ENCODE measurements at regions not wholly inside any gene's neighbourhood (a gene's known extent, or its start where the extent isn't known, plus 50 kb on each side); places are given as distances from the start of the nearest gene placed in this dataset.

DNA sequence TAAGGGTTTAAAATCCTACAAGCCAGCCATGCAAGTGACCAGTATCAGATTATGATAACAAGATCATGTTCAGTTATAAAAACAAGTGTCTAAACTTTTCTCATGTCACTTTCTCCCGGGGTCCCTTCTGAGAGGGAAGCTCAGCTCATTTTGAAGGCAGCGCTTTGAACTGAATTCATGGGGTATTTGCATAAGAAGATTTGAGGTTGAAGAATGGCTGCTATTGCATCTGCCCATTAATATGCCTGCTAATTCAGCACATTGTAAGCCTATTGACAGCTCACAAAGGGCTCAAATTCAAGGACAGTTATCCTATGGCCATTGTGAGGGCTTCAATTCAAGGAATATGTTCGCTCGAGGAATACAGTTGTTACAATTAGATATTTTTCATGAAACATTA lies 290.2 kb upstream of the IRX3 start:
- DNase-seq (ENCODE audit: low spot score) = no peak

DNA sequence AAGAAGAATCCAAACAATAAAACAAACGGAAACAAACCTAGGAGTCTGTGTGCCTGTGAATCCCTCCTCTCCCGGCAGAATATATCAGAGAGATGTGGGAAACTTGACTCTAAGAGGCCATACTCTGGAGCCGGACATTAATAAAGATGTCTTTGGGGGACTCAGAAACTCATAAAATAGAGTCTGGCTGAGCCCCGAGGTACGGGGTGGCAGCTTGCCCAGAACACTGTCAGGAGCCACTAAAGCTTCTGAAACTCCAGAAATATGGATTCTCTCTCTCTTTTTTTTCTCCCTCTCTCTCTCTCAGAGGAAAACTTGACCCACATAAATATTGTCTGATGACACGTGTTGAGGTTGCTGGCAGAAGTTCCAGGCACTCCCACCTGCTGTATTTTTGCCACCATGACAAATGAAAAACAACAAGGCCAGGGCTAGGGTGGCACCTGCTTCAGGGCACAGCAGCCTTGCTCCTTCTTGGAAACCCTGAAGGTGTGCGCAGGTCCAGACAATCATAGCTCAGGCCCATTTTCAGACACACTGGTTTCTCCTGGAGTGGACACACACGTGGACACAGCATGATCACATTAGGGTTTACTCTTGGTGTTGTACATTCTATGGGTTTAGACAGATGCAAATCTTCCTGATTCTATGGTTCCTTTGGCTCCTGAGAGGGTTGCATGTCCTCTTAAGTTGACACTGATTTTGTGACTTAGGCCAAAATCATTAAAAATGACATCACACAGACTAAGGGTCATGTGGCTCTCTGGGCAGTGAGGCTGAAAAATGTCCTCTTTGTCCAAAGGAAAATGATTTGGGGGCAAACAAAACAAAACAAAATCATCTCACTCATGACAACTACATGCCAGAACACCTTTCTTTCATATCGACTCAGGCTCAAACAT lies 282.6 kb upstream of the IRX3 start:
- DNase-seq (ENCODE audit: low spot score) = no peak

DNA sequence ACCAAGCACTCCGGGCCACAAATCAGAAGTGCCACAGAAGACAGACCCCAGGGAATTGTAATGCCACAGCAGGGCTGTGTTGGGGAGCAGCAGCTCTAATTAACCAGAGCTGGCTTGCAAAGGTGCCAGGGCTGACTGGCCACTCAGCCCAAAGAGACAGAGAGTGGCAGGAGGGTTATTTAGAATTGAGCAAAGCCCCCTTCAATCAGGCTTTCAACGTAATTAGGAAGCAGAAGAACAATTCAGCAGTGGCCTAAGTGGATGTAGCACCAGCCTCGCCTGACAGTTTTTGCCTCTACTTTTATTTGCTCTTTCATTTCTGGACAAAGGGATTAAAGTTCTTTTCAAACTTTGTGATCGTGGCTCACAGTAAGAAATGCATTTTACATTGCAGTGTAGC lies 278.3 kb upstream of the IRX3 start:
- no peak for DNase-seq (ENCODE audit: low spot score)

DNA sequence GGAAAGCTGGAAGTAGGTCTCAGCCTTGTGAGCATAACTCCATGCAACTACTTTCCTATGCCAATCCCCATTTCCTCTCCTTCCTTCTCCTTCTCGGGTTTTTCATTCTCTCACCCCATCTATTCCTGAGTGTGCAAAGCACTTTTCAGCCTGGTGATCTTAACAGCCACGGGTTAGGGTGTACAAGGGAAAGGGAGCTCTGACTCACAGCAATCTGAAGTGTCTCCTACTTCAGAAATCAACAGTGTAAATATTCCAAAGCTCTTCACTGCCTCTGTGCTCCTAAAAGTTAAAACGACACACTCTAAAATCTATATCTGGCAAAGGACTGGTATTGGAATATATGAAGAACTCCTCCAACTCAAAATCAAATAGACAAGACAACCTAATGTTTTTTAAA lies 268.0 kb upstream of the IRX3 start:
- DNase-seq (ENCODE audit: low spot score) = no peak

DNA sequence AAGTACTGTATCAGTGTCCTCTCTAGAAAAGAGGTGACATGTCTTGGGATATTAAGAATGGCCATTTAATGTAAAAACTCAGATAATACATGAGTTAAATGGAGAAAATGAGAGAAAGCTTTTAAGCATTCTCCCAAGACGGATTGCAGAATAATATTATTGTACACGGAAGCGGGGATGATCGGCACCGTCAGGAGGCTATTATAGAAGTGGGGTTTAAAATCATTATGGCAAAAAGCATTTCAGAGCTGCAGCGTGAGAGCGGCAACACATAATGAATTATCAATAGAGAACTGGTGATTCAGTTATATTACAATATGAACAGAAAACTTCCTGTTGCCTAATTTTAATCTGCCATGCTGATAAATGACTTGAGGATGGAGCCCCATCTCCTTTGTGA lies 261.7 kb upstream of the IRX3 start:
- no peak for DNase-seq (ENCODE audit: low spot score)

DNA sequence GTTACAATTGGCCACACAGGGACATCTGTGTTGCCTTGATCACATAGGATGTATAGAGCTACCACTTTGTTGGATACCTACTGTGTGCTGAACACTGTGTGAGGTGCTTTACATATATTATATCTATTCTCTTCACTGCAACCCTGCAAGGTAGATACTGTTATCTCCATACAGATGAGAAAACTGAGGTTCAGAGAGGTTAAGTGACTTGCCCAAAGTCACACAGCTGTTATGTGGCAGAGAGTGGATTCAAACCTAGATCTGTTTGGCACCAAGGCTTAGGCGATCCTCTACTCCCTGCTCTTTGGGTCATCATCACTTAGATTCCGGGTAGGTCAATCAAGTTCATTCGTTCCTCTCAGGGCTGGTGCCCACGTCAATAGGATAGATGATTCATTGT lies 260.5 kb upstream of the IRX3 start:
- no peak for DNase-seq (ENCODE audit: low spot score)

DNA sequence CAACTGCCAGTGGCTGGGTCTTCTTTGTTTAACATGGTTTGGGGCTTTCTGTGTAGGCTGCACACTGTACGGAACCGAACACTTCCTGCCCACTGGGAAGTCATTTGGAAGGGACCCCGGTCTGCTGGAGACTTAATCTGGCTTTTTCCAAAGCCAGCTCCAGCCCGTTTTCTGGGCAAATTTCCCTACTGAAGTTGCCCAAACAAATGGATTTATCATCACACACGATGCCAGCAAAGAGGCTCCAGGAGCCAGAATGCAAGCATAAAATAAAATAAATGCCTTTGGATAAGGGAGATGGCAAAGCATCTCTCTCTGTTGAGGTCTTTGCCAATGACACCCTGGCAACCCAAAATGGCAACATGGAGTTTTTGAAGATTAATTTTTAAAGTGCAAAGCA lies 259.9 kb upstream of the IRX3 start:
- no peak for DNase-seq (ENCODE audit: low spot score)

DNA sequence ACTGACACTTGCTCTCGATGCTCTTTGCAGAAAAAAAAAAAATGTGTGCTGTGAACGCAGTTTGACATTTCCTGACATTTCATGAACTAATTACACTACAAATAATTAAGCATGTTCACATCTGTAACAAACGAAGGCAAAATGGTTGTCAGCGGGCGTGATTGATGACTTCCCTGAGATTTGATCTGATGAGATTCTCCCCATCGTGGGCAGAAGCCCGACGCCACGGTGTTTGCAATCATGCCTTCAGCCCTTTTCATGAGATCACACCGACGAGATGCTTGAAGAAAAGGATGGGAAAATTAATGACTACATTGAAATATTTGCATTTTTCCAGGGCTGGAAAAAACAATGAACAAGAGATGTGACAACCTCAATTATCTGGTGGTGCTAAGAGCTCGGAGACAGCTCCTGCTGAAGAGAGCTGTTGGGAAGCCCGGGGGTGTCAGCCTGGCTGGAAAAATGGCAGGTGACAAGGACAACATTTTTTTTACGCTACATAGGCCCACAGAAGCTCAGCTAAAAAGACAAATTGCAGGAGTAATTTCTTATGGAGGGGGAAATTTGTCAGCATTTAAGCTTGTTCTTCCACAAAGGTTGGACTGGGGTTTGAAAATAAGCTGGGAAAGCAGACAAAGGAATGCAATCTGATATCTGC lies 259.4 kb upstream of the IRX3 start:
- DNase-seq (ENCODE audit: low spot score) = no peak

DNA sequence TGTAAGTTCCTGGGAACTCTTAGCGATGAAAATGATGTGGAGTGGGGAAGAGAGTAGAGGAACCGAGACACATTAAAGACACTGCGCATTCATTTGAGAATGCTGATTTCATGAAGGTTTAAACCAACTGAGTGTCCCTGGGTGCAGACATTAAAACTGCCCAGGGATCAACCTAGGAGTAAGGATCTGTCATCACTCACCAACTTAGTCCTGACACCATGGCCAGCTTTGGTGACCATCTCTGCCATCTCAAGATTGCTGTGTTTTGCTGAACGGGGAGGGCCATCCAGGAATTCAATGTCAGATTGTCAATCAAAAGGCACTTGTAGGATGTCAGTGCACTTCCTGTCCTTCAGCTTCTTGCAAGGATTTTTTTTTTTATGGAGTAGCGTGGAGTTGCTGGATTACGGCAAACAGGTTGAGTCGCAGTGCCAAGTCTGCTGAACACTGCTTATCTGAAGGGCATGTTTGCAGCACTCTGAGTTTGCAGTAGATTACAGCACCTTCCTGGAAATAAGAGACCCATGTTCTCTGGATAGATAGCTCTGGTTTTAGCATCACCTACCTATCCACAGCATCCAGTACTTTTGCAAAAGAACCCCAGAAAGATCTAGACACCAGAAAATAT lies 258.1 kb upstream of the IRX3 start:
- no peak for DNase-seq (ENCODE audit: low spot score)

DNA sequence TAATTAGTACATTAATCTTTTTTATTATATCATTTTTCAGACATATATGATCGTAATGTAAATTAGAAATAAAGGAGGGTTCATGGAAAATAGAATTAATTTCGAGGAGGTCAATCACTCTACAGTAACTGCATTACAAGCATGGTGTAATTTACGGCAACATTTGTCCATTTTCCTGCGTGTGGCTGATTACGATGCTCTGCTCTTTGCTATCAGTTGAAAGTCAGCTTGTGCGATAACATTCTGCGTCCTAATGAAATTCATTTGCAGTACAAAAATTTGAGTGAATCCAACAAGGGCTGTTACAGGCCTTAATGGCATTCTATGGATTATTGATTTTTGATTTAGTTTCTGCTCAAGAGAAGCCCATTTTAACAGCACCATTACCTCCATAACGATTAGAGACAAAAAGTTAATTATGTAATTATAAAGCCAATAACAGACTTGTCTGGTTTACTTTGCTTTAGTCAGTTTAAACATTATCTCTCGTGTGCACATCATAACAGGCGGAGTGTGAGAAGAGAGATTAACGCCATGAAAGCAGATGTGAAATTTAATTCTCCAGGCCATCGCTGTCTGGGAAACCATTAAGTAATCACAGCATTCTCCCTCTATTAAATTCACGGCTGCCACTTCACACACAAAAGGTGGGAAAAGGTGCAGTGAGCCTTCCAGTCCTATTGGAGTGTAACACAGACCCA lies 256.4 kb upstream of the IRX3 start:
- DNase-seq (ENCODE audit: low spot score) = no peak

DNA sequence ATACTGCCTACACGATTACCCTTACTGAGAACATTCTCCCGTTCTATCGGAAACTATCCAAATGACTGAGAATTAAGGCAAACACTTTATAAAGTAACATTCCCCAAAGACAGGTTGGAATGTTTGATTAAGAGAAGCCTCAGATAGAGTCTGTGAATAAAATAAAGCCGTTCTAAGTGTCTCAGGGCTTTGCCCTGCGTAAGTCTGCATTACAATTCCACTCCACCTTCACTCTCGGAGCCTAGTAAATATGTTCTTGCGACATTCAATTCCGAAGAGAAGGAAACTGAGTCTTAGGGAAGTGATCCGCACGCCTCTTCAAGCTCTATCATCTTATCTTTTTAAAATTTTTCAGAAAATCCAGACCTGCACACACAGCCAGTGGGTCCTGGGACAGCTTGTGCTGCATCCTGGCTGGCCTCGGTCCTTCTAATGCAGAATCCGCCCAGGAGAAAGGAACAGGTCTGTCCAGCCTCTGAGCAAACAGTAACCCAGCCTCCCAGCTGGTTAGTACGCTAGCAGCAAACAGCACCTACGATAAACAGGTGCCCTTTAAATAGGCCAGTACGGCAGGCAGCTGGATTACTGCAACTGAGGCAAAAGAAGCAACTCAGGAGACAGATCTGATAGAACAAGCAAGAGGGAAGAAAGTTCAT lies 254.1 kb upstream of the IRX3 start:
- no peak for DNase-seq (ENCODE audit: low spot score)

DNA sequence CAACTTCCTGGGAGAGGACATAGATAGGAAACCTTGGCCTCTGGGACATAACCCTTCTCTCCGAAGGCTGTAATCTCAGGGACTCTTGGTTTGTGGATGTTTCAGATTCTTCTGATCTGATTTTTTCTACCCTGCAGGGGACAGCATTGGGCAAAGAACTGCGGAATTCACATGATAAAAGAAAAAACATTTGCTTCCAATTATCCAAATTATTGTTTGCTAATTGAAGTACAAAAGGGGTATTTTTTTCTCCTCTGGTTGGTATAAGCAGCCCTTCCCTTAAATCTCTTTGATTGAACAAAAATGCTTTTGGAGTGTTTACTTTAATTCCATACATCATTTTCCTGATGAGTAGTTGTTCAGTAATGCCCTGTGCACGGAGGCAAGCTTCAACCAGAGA lies 251.7 kb upstream of the IRX3 start:
- no peak for DNase-seq (ENCODE audit: low spot score)

DNA sequence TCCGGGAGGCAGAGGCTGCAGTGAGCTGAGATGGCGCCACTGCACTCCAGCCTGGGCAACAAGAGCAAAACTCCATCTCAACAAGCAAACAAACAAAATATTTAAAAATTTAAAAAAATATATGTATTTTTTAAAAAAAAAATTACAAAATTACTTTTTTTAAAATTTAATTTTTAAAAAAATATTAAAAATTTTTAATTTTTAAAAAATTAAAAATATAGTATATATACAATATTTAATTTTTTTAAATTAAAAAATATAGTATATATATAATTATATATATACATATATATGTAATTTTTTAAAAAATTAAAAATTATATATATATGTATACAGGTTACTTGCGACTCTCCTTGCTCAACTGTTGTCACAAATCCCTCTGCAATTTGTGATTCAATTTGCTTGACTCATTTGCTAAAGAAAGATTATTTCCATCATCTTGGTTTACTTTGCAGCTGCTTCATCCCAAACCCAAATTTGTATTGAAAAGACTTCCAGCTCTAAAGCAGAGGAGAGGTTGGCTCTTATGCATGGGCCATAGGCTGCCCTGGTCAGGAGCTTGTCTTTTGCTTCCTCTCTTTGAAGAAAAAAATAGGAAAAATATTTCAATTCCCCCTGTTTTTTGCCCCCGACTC lies 247.4 kb upstream of the IRX3 start:
- no peak for DNase-seq (ENCODE audit: low spot score)

DNA sequence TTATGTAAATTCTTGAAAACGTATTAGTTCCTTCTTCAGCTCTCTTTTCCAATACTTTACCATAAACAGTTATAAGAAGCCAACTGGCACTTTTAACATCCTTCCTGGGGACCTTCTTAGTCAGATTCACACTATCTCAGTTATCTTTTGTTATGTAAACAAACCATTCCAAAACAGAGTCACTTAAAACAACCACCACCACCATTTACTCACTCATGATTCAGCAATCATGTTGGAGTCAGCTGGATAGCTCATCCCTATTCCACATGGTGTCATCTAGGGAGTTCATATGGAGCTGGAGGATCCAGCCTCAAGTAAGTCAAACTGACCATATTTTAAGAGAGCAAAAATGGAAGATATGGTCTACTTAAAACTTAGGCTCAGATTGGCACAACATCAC lies 240.3 kb upstream of the IRX3 start:
- DNase-seq (ENCODE audit: low spot score) = no peak

DNA sequence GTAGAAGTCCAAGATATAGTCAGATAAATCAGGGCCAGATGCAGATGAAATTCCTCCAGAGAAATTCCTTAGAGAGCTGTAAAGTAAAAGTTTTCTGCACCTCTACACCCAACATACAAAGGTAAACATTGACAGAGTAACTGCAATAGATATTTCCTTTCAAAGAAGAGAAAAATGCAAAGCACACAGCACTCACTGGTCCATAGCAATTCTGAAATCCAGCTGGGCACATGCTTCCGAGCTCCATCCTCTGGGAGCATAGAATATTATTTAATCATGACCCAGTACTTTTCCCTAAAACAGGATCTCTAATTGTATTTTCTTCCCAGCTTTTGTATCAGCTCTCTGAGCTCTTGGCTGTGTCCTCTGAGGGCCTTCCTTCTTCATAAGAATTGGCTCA lies 239.5 kb upstream of the IRX3 start:
- DNase-seq (ENCODE audit: low spot score) = no peak

DNA sequence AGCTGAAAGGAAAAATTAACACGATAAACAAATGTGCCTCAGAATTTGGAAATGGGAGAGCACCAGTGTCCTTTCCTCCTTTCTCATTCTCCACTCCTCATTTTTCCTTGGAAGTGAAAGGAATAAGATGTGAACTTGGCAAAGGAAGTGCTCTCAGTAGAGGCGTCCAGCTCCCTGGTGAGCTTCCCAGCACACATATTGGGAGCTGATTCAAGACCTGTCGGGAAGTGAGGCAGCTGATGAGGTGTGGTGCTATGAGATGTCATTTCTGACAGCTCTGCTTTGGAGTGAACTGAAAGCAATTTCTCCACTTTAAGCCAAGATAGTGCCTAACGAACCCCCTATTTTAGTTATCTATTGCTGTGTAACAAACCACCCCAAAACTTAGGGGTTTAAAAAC lies 238.5 kb upstream of the IRX3 start:
- DNase-seq (ENCODE audit: low spot score) = no peak

DNA sequence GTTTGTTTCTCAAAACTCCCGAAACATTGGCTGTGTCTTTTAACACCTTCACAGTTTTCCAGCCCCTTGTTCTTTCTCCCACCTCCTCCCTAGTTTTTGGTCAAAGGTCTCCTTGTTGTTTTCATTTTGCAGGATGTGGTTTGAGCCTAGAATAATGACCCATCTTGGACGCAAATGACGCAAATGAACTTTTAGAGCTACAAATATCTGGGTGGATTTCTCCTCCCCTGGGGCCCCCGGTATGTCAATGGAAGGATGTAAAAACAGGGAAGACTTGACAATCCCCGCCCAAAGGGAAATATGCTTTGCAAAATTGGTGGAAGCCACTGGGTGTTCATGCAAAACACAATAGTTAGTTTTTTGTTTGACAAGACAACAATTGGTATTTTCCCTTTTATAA lies 236.0 kb upstream of the IRX3 start:
- DNase-seq (ENCODE audit: low spot score) = no peak

DNA sequence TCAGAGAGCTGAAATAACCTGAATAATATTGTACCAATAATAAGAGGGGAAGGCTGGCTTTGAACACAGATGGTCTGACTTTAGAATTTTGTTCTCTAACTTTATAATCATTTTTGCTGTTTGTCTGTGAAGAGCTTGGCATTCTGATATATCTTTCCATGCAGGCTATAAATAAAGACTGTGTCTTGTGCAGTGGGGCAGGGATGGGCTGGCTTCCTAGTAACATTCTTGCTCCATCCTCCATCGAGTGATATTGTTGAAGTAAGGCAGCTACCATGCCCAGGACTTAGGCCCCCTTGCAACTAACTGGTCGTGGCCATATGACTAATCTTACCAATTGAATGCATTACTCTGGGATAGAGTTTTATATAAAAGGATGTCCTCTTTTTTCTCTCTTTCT lies 234.7 kb upstream of the IRX3 start:
- DNase-seq (ENCODE audit: low spot score) = no peak

DNA sequence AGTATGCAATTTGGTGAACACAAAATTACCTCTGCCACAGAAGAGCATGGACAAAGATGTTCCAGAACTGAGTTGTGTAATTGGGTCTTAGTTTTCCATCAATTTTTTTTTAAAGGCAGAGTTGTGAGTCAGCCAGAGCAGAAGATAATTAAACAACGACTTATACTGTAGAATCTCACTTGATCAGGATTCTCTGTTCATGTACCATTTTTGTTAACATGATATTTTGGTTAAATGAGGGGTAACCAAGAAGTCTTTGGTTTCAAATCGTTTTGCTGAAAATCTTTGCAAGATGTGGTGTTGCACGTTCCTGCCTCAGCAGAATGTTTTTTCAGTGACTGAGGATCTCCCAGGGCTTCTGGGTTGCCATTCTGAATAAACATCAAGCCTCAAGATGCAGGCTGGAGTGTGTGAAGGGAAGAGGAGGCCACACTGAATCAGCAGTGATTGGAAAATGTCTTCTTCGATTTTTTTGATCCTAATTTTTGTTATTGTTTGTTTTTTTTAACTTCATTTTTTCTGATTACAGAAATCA lies 232.6 kb upstream of the IRX3 start:
- no peak for DNase-seq (ENCODE audit: low spot score)

DNA sequence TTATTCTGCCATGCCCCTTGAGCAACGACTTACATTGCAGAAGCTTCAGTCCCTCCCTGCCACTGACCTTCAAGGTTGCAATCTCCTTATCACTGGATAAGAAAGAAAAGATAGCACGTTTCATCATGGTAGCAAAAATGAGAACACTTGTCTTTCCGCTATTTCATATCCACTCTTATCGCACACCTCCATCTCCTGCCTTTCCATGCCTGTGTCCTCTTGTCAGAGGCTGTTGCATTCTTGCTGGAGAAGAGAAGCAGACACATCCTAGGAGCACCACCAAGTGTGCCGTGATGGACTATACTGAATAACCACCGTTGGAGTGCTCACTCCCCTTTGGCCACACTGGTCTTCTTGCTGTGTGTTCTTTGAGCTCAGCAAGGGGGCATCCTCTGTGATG lies 230.6 kb upstream of the IRX3 start:
- no peak for DNase-seq (ENCODE audit: low spot score)

DNA sequence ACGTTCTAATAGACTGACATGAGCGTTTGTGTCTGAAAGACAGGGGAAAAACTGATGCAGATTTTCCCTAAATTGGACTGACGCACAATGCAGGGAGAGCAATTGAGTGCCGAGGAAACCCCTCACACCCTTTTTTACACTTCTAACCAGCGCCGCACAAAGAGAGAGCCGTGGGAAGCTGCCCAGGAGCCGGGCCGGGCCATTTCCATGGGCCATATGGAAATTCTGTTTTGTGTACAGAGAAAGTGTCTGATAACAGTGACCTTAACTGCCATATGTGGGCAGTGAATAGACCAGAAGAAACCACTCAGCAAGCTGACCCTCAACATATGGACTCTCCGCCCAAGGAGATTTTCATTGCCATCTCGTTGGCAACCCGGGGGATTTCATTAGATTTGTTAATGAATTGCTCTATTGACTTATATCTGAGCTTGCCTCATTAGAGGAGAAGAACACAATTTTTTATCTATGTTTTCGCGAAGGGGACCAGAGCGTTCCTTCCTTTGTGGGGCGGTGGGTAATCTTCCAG lies 225.9 kb upstream of the IRX3 start:
- no peak for DNase-seq (ENCODE audit: low spot score)

All from HuH-7.5 (cell line).